ENCODE measurements at regions not wholly inside any gene's neighbourhood (a gene's known extent, or its start where the extent isn't known, plus 50 kb on each side); places are given as distances from the start of the nearest gene placed in this dataset.

DNA sequence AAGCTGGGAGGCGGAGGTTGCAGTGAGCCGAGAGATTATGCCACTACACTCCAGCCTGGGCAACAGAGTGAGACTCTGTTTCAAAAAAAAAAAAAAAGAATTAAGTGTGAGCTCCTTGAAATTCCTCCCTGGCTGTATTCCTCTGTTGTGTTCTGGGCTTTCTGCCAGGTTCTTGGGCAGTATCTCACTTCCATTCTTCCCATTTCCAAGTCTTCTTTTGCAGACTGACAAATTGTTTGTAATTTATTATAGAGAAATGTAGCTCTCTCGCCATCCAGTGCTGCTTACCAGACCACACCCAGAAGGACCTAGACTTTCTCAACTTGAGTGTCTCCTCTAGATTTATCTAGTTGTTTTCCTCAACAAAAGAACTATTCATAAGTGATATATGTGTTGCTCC, 105.0 kb upstream of the ADGRL2 start:
- DNase-seq, result no peak

DNA sequence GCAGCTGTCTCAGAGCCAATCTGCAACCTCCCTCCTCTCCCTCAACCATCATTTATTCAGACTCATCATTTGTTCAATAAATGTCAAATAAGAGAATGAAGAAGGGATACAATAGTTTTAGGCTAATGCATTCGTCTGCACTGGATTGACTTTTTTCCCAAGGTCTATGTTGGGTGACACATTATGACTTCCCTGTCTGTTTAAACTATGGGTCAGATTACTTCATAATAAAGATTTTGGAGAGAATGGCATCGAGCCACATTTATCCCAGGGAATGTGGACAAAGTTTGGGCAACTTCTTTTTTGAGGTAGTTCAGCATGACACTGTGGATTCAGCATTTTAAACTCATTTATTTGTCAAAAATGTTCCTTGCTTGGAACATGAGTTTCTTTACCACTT, 107.4 kb upstream of the ADGRL2 start:
- DNase-seq, result no peak

DNA sequence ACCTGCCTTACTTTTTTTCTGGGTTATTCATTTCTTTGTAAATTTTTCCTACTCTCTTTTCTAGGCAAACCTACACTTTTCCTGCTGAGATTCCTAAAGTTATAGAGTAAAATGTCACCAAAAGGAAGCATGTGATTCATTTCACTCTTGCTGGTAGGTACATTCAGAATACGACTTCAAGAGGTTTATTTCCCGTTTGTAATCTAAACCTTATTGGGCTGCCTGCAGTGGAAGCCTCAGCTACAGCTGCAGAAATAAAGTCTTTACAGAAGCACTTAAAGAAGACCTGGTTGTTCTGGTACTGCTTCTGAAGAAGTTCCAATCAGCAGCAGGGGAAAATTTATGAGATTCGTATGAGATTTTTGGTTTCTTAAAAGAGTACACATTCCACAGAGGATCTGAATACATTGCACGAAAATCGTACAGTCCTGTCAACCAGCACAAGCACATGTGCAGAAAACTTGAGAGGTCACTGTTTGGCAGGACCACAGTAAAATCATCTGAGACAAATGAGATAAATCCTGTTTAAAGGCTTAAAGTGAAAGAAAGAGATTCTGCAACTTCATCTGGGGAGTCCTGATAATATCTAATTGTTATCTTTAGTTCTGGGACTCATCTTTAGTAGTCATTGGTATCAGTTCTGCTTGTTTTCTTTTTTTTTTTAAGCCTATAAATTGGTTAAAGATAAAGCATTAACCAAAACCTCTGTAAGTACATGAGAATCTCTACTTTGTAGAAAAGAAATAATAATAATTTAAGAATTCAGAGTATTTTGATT, 109.9 kb upstream of the ADGRL2 start:
- no peak for DNase-seq

DNA sequence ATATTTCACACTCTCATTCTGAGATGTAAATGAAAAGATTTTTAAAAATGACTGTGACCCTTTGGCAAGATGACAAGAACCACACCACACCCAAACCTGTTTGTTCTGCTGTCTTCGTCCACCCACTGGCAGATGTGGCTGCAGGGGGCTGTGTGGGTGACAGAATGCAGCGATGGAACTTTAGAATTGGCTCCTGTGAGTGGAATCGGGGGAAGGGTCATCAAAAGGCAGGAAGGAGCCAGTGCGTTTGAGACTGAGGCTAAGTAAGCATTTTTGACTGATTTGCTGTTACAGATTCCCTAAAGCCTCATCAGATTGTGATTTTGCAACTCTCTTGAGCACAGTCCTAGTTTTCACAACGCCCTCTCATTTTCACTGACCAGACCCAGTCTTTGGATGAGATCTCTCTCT, 111.2 kb upstream of the ADGRL2 start:
- DNase-seq, result no peak

DNA sequence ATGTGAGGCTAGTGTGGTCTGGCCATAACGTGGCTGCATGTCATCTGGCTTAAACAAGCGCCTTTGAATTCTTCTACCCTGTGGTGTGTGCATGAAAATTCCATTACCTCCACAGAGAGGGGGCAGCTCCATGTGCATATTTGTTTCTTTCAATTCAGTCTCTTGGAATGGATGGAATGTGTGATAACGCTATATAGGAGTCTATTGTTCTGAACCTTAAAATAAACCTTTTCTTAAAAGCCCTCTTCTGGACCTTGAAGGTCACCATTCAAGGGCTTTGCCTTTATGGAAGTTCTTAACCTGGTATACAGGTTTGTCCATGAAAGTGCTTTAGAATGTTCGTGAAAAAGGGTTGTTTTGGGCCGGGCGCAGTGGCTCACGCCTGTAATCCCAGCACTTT, 118.2 kb upstream of the ADGRL2 start:
- no peak for DNase-seq

DNA sequence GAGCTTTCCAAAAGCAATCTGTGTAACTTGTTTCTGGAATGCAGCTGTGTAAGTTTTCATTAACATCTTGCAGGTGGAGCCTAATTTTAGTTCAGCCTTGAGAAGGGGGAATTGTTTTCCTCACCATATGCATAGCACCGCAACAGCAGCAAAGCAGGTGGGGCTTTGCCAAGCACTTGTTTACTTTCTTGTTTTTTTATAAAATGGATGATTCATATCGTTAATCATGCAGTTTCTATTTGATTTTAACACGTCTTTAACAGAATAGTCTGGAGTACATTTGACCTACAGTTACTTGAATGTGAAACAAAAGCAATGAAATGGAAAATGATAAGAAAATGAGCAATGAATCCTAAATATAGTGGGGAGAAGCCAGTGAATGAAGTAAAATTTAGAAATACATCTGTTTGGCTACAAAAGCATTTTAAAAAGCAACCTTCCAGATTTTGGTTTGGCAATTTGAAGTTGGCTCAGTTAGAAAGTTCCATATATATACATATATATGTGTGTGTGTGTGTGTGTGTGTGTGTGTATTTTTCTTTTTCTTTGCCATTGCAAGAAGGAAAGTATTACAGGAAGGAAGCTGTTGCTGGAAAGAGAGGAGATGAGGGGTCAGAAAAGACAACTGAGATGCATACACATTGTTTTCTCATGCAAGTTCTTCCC, 119.0 kb upstream of the ADGRL2 start:
- DNase-seq, result no peak

DNA sequence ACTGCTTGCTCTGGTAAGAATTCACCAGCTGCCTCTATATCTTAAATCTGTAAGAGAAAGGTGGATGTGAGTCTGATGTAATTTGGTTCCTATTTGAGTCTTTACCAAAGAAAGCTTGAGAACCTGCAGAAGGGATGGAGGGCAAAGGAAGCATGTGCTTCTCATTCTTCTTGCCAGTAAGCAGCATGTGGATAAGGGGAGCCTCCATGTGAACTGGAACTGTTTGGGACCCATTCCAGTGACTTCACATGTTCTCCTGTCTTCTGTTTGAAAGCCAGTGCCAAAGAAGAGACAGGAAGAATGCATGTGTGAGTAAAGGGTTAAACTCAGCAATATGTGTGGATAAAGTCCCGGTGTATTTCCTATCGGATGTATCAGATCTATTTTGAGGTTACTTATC, 119.6 kb upstream of the ADGRL2 start:
- no peak for DNase-seq

DNA sequence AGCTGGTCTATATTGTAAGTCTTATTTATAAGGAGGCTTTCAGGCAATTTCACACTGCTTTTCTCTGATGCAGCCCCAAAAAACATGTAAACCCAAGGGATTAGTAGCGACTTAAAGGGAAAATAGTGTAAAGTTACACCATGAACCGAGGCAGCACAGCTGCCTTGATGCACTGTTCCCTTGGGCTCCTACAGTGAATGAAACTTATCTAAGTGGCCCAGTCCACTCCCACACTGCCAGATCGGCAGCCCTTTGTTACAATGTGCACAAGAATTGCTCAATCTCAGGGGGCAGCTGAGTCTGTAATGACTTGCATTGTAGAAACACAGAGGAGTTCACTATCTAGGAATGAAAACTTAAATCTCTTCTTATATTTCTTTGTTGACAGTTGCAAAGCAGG, 120.8 kb upstream of the ADGRL2 start:
- no peak for DNase-seq

DNA sequence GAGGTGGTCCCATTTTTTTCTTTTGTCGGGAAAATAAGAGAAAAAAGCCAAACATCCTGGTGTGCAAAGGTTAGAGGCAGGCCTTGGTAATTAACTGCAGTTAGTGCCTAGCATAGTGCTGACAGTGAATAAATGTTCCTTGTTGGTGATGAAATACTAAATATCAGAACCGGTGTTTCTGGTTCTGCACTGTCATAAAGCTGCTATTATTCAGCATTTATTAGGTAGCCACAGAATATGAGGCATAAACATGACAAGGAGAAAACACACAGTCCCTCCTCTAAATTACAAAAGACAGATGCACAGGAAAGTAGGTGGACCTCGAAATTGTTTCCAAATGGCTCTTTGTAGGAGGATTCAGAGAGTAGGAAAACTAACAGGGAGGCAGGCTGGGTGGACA, 122.0 kb upstream of the ADGRL2 start:
- DNase-seq, result no peak

DNA sequence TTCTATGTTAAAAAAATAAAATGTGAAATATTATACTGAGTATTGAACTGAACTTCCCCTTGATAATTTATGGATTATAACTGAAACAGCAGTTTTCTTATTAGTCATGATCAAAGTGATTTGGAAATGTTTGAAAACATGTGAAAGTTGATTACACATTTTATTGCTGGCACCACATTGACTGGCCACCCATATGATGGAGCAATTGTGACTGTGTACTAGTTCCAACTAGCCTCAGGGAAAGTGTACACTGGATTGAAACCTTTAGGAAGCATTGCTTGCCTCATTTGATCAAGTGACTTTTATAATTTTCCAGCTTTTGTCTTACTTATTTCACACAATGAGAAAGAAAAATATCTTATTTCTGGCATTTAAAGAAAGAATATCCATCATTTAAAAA, 128.0 kb upstream of the ADGRL2 start:
- no peak for DNase-seq

DNA sequence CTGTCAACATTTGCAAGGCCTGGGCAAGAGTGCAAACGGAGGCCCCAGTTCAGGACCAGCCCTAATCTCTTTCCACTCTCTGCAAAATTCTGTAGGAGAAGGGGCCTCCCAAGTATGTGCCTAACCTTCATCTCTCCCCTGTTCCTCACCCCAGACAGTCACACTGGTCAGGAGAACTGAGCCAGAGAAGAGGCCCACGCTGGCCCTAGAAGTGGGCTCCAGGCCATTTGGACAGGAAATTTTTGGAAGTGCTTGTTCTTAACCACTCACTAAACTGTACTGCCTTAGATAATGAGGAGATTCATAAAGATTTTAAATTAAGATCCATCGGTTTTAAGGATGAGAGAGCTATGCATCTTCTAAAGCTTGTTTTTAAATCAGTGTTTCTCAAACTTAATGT, 129.7 kb upstream of the ADGRL2 start:
- DNase-seq, result no peak

DNA sequence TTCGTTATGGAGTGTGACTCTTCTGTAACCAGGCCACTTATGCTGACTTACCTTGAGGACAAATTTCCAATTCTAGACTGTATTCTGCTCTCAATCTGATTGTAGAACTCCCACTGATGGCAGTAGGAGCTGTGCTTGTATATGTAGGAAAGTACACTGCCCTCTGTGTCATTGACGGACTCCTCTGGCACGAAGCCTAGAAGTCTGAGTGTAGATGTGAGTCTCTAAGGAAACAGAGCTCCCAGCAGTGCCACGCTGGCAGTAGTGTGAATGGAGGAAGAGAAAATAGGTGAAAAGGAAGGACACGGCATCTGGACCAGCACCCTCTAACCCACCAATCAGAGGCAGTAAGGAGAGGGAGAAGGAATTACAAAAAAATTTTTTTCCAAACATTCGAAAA, 130.4 kb upstream of the ADGRL2 start:
- no peak for DNase-seq

DNA sequence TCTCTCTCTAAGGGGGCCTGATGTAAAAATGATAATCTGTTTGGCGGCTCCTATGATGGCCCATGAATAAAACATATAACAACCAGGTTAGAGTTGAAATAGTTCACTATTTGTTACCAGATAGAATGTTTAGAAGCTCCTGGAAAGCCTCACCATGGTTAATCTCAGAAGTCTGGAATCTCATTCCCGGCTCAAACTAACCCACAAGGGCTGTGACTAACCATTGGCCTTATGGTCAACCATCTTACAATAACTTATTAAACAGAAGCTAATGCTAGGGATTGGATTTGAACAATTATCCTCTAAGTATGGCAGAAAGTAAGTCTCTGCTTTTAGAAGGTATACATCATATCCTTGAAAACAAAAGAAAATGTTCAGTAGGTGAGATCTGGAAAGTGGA, 134.1 kb upstream of the ADGRL2 start:
- DNase-seq, result no peak

DNA sequence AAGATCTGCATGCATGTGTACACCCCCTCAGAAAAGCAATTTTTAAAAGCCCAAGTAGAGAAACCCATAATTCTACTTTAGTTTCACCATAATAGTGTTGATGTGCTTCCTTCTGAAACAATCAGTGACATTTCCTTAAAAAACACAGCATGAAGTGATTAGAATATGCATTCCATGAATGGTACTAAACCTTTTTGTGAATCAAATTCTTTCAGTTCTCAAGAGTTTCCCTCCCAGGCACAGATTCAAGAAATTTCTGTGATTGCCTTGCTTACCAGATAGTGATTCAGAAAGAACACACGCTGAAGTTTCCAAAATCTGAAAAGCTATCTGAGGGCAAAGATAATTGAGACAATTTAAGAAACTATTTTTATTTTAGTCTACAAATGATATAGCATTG, 136.4 kb upstream of the ADGRL2 start:
- no peak for DNase-seq

DNA sequence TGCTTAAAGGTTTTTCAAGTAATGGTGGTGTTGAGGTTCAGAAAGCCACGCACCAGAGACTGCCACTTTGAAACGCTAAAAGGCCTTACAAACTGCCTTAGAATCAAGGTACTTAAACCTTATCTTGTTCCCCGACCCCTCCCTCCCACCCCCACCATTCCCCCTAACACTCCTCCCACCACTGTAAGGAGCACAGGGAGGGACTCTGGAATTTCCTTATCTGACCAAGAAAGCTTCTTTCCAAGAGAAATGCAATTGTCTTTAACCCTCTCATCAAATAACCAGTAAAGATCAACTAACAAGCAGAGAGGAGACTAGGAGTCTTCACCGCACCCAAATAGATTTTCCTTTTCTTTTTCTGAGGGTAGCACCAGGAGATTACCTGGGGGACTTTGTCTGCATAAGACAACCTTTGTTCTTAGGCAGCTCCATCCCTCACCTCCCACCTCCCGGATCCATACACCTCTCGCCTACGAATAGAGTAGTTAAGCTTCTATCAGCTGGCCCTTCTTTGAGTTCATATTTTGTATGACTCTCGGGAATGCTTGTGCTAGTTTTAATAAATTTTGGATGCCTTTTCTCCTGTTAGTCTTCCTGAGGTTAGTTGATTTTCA, 137.7 kb upstream of the ADGRL2 start:
- DNase-seq, result no peak

DNA sequence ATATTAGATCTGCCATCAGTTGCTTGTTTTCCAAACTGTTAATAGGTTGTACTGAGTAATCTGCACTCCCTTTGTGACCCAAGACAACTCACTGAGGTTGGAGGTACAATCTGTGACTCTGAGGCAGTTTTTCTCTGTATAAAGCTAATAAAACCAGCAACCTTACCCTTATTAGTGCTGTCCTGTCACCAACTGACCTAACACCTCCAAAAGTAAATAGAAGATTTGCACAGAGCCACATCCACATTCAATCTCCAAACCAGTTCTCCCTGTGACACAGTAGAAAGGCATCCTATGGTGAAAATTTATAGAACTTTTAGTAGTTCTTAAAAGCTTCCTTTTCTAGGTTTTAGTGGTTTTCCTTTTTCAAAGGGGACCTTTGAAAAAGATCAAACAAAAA, 140.4 kb upstream of the ADGRL2 start:
- DNase-seq, result no peak

DNA sequence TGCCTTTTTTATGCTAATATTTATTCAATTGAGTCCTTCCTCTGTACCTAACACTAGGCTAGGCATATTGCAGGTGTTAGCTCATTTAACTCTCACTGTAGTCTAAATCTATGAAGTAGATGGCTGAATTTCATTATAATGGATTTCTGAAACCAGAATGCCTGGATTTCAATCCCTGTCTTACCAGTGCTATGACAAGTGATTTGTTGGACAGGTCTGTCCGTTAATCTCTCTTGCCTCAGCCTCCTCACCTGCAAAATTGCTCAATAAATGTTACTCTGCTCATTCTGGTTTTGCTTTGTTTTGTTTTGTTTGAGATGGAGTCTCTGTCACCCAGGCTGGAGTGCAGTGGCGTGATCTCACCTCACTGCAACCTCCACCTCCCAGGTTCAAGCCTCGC, 146.1 kb upstream of the ADGRL2 start:
- DNase-seq, result no peak

DNA sequence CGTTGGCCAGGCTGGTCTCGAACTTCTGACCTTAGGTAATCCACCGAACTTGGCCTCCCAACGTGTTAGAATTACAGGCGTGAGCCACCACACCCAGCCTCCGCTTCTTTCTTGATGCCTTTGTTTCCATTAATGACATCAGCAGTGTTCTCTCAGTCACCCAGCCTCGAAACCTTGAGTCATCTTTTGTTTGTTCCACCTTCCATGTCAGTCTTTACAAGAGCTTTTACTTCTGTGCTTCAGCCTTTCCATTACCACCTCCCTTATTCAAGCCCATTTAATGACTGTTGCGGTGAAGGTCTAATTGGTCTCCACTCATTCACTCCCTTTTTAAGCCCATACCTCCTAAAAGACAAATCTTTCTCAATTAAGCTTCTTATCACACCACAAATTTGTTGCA, 146.6 kb upstream of the ADGRL2 start:
- DNase-seq, result no peak

DNA sequence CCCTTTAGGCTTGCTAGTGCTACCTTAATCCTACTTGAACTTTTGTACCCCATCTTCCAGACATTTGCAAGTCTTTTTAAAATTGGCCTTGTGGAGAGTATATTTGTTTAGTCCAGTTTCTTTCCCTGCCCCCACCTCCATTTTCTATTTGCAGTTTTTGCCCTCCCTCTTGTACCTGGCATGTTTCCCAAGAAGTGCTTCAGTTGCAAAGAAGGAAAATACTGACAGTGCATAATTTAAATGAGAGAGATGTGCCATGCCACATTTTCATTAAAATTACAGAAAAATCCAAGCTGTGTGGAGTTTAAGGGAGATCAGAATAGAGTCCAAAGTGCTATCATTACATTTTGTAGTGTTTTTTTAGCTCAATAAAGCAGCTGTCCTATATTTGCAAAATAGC, 150.0 kb upstream of the ADGRL2 start:
- no peak for DNase-seq

DNA sequence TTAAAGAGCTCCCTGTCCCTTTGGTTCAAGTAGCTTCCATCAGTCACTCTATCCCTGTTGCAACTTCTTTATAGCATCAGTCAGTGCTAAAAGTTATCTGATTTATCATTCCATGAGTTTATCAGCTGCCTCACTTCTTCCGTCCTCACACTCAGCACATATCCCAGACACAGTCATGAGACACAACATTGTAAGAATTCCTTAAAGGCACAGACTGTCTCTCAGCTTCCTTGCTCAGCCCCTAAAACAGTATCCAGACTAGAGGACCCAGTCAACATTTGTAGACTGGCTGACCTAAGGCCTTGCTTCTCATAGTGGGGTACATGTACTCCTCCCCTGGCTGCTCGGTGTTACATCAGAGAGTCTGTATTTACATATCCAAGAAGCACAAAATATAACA, 164.9 kb upstream of the ADGRL2 start:
- no peak for DNase-seq

DNA sequence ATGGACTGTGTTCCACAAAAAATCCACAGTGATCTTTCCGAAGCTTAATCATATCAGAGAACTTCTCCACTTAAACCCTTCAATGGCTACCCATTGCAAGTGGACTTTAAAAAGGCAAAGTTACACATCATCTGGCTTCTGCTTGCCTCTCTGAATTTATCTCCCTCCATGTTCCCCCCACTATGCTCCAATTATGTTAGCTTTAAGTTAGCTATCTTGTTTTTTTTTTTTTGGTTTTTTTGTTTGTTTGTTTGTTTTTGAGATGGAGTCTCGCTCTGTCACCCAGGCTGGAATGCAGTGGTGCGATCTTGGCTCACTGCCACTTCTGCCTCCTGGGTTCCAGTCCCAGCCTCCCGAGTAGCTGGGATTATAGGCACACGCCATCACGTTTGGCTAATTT, 166.4 kb upstream of the ADGRL2 start:
- no peak for DNase-seq

DNA sequence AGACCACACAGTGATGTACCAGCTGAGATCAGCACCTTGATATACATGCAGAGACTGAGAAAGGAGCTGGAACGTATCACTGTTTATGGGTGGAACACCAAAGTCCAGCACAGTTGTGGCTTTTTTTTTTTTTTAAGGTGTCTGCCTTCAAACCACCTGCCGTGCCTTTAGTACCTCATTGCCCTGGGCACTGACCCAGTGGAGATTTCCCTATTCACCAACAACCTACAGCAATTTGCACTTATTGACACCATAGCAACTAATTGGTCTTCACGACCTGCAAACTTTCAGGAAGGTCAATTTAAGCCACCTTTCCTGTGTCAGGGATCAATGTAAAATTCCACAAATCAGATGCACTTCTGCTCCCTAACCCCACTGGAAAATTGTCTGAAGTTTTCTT, 181.6 kb upstream of the ADGRL2 start:
- DNase-seq, result no peak

DNA sequence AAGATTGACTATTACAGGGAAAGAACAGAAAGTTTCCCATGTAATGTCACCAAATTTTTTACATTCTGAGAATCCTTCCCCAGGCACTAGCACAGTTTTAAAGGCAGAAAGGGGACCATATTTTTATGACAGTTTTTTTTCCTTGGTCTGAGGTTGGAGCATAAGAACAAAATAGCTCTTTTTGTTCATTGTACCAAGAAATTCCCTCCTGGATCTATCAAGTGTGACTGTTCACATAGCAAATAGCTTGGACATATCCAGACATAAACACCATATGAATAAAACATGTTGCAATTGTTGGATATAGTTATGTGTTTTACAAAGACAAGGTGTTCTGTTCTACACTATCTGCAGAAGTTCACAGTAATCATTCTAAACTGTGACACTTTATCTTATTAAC, 182.4 kb upstream of the ADGRL2 start:
- DNase-seq, result no peak

DNA sequence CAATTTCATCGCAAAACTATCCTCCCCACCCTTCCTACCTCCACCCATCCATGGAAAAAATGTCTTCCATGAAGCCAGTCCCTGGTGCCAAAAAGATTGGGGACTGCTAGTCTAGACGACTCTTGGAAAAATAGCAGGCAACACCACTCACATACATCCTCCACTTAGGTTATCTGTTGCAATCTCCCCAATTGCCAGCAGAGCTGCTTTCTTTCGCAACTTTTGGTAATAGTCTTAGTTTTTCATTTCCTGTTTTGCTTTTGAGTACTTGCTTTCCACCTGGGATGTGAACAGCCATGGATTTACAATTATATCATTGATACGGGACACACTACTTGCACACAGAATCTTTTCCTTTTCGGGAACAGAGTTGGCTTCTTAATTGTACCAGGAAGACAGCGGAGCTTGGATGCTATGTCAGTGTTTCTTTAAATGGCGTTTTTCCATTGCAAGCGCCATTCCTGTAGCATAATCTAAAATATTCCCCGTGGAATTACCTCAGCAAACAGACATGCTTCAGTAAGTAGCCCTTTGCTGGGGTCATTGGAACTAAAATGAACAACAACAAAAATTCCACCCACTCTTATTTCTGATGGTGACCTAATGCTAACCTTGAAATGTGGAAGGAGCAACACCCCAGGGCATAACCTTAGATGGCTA, 183.3 kb upstream of the ADGRL2 start:
- DNase-seq, result no peak
